Panc1 (cell line): ENCODE measurements at regions not wholly inside any gene's neighbourhood (a gene's known extent, or its start where the extent isn't known, plus 50 kb on each side); places are given as distances from the start of the nearest gene placed in this dataset.

Source experiments
- ATAC-seq: fragments of 200-7000 bp; cut with Tn5 transposase; 2 replicates; pipeline ENCODE4 v1.9.1; 2020; ENCODE audit warnings: mild to moderate bottlenecking, moderate library complexity
- BruUV-seq: library from RNA; stranded (reverse); fragments of 400-500 nt; replicated peaks from 2 replicates; lab custom pipeline; 2021; lab: Mats Ljungman, UMichigan
- CTCF ChIA-PET: fragments of 300-600 bp; sonication (Branson Sonifier 250); formaldehyde crosslinking; loops from one replicate; lab custom pipeline; 2022; ENCODE audit warnings: antibody characterized with exemption; lab: Charles Lee
- POLR2A ChIA-PET: fragments of 300-600 bp; sonication (Branson Sonifier 250); formaldehyde crosslinking; loops from one replicate; lab custom pipeline; 2022; ENCODE audit warnings: antibody characterized with exemption; lab: Charles Lee
- DNase-seq: peaks from one replicate; pipeline ENCODE4 v3.0.0-alpha.2; 2010; ENCODE audit warnings: low read depth, low spot score
- H3K27ac ChIP-seq: 2 replicates; pipeline ENCODE4 v1.5.1; 2011; ENCODE audit warnings: mild to moderate bottlenecking, low read length, inconsistent platforms
- H3K27me3 ChIP-seq: fragments of 200-500 bp; sonication (Bioruptor generic); 2 replicates; pipeline ENCODE4 v1.6.0; 2014; ENCODE audit warnings: low read length, inconsistent platforms; ENCODE audit not compliant: control insufficient read depth, insufficient read depth
- H3K36me3 ChIP-seq: fragments of 200-500 bp; sonication (Bioruptor generic); 2 replicates; pipeline ENCODE4 v1.5.1; 2014; ENCODE audit warnings: inconsistent platforms, mild to moderate bottlenecking, low read length, moderate library complexity; ENCODE audit not compliant: control insufficient read depth, insufficient read depth
- H3K4me1 ChIP-seq: 2 replicates; pipeline ENCODE4 v1.5.1; 2011; ENCODE audit warnings: inconsistent platforms, mild to moderate bottlenecking, low read length, moderate library complexity; ENCODE audit not compliant: control insufficient read depth, insufficient read depth
- H3K4me3 ChIP-seq, 2 experiments: 2 replicates each; pipeline ENCODE4 v1.5.1; 2011 to 2012; ENCODE audit warnings: low read depth in 2 of 2, low read length in 2 of 2, mild to moderate bottlenecking in 2 of 2, inconsistent platforms in 1 of 2, moderate library complexity in 1 of 2
- H3K9me3 ChIP-seq: fragments of 200-500 bp; sonication (Bioruptor generic); 2 replicates; pipeline ENCODE4 v1.5.1; 2014; ENCODE audit warnings: low read depth, mild to moderate bottlenecking, inconsistent platforms, low read length, moderate library complexity; ENCODE audit not compliant: control insufficient read depth, insufficient read depth
- POLR2AphosphoS5 ChIP-seq: IDR thresholded peaks from 2 replicates; pipeline ENCODE4 v1.6.1; 2012; ENCODE audit warnings: mild to moderate bottlenecking, low read depth, low read length, moderate library complexity
- SIN3A ChIP-seq: IDR thresholded peaks from 2 replicates; pipeline ENCODE4 v1.6.1; 2012; ENCODE audit warnings: low read depth, mild to moderate bottlenecking, low read length, moderate library complexity, borderline replicate concordance; ENCODE audit not compliant: insufficient read depth
- TCF7L2 ChIP-seq: IDR thresholded peaks from 2 replicates; pipeline ENCODE4 v1.6.1; 2011; ENCODE audit warnings: mild to moderate bottlenecking, low read depth, low read length, inconsistent platforms
- in situ Hi-C: cut with HindIII; loops from 2 replicates; pipeline ENCODE4 v1.10.0; 2016; ENCODE audit warnings: low sequenced_read_pairs, low pct_unique_long_range_greater_than_20kb
- intact Hi-C: fragments of 100-400 bp; cut with micrococcal nuclease; formaldehyde crosslinking; loops from one replicate; pipeline ENCODE4 v1.10.0; 2022; ENCODE audit not compliant: unreplicated experiment
- TF ChIP-seq, protein P1 (sequence below), 2 experiments: IDR thresholded peaks; 2 replicates each; pipeline ENCODE4 v1.6.1; 2011 to 2012; ENCODE audit warnings: low read depth in 2 of 2, control low read depth in 1 of 2, low read length in 1 of 2, mild to moderate bottlenecking in 1 of 2, moderate library complexity in 1 of 2; ENCODE audit not compliant: insufficient read depth in 1 of 2
- TF ChIP-seq, protein P2 (sequence below): fragments of 450-650 bp; IDR thresholded peaks from 2 replicates; pipeline ENCODE4 v1.5.1; 2017; ENCODE audit warnings: mild to moderate bottlenecking

DNA sequence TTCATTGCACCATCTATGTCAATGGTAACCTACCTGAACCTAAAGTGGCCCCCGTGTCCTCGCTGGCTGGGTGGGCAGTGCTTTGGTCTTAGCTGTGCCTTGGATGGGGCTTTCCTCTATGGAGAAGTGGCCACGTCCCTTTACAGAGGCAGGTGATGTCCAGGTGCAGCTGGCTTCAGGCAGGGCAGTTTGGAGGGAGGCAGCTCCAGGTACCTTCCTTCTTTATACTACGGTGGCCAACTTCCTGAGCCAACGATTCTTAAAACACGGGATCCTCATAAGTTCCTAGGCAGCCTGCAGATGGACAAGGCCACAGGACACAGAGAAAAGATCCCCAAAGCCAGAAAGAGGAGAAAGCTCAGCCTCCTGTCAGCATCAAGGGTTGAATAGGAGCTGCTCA is 517.3 kb upstream of the HS6ST1 start:
- in situ Hi-C loops (no loop called here), intact Hi-C loops (no loop called here)
- BruUV-seq, result no TSS peak
- POLR2A ChIA-PET, result no interaction called here
- DNase-seq (no peak), ATAC-seq (no peak)
- no peaks in the 10 kb centered on the region for H3K4me1 ChIP-seq
- H3K4me3 ChIP-seq, result no peak overlapping the region
- TF ChIP-seq POLR2AphosphoS5 (no peak), TCF7L2 (no peak), SIN3A (no peak)
- TF ChIP-seq, protein P1, sequence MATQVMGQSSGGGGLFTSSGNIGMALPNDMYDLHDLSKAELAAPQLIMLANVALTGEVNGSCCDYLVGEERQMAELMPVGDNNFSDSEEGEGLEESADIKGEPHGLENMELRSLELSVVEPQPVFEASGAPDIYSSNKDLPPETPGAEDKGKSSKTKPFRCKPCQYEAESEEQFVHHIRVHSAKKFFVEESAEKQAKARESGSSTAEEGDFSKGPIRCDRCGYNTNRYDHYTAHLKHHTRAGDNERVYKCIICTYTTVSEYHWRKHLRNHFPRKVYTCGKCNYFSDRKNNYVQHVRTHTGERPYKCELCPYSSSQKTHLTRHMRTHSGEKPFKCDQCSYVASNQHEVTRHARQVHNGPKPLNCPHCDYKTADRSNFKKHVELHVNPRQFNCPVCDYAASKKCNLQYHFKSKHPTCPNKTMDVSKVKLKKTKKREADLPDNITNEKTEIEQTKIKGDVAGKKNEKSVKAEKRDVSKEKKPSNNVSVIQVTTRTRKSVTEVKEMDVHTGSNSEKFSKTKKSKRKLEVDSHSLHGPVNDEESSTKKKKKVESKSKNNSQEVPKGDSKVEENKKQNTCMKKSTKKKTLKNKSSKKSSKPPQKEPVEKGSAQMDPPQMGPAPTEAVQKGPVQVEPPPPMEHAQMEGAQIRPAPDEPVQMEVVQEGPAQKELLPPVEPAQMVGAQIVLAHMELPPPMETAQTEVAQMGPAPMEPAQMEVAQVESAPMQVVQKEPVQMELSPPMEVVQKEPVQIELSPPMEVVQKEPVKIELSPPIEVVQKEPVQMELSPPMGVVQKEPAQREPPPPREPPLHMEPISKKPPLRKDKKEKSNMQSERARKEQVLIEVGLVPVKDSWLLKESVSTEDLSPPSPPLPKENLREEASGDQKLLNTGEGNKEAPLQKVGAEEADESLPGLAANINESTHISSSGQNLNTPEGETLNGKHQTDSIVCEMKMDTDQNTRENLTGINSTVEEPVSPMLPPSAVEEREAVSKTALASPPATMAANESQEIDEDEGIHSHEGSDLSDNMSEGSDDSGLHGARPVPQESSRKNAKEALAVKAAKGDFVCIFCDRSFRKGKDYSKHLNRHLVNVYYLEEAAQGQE (IDR thresholded peaks at IDR 0.05; ENCODE audit: insufficient read depth in 1 of 2, low read depth in 2 of 2, low read length in 1 of 2), result no peak
- TF ChIP-seq, protein P2, sequence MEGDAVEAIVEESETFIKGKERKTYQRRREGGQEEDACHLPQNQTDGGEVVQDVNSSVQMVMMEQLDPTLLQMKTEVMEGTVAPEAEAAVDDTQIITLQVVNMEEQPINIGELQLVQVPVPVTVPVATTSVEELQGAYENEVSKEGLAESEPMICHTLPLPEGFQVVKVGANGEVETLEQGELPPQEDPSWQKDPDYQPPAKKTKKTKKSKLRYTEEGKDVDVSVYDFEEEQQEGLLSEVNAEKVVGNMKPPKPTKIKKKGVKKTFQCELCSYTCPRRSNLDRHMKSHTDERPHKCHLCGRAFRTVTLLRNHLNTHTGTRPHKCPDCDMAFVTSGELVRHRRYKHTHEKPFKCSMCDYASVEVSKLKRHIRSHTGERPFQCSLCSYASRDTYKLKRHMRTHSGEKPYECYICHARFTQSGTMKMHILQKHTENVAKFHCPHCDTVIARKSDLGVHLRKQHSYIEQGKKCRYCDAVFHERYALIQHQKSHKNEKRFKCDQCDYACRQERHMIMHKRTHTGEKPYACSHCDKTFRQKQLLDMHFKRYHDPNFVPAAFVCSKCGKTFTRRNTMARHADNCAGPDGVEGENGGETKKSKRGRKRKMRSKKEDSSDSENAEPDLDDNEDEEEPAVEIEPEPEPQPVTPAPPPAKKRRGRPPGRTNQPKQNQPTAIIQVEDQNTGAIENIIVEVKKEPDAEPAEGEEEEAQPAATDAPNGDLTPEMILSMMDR, result no peak
- no peaks in the 10 kb centered on the region for H3K36me3 ChIP-seq
- no peaks in the 10 kb centered on the region for H3K9me3 ChIP-seq
- peaks cover 2% of the 10 kb centered on the region; the same call in 1 of the 2 replicates for H3K27me3 ChIP-seq
- CTCF ChIA-PET, result no interaction called here
- no peak overlapping the region for H3K27ac ChIP-seq

DNA sequence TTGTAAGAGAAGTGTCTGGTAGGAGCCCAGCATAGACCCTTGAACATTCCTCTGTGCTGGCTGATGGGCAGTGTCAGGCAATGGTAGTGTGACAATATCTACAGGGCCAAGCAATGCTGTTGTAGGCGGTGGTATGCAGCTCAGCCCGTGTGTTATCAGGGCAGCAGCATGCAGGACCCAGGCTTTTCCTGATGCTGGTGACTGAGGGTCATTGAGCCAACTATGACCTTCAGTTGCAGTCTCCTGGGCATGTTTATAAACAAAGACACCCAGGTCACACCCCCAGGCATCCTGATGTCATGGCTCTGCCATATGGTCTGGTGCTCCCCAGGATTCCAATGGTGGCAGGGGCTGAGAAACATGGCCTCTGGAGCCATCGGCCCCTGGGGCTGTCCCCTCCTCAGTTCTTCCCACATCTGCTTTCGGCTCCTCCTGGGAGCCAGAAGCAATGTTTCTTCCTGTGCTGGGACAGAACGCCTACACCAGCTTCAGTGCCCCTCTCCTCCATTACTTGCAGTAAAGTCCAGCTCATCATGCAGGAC is 518.0 kb upstream of the HS6ST1 start:
- in situ Hi-C loops, result no loop called here
- TF ChIP-seq TCF7L2, result no peak
- TF ChIP-seq SIN3A, result no peak
- TF ChIP-seq, protein P1 (IDR thresholded peaks at IDR 0.05; ENCODE audit: insufficient read depth in 1 of 2, low read depth in 2 of 2, low read length in 1 of 2), result no peak
- TF ChIP-seq, protein P2, result no peak
- TF ChIP-seq POLR2AphosphoS5, result no peak
- CTCF ChIA-PET, result no interaction called here
- H3K36me3 ChIP-seq, result no peaks in the 10 kb centered on the region
- H3K27me3 ChIP-seq, result peaks cover 2% of the 10 kb centered on the region; the same call in 1 of the 2 replicates
- intact Hi-C loops, result no loop called here
- no peaks in the 10 kb centered on the region for H3K9me3 ChIP-seq
- no peak for DNase-seq
- POLR2A ChIA-PET, result no interaction called here
- BruUV-seq, result no TSS peak
- no peaks in the 10 kb centered on the region for H3K4me1 ChIP-seq
- ATAC-seq, result no peak
- no peak overlapping the region for H3K4me3 ChIP-seq
- no peak overlapping the region for H3K27ac ChIP-seq
